Thyroid gland (tissue), 4 donors: ENCODE measurements at regions not wholly inside any gene's neighbourhood (a gene's known extent, or its start where the extent isn't known, plus 50 kb on each side); places are given as distances from the start of the nearest gene placed in this dataset.

ENCODE experiments used
- POLR2A ChIP-seq, 2 donors: fragments of 450-650 bp; IDR thresholded peaks; one replicate each; pipeline ENCODE4 v1.6.1; 2017; ENCODE audit warnings: antibody characterized with exemption in 2 of 2, mild to moderate bottlenecking in 2 of 2, moderate library complexity in 1 of 2
- TF ChIP-seq, protein P1 (sequence below), 6 experiments: fragments of 200-600 bp in 3 of 6; fragments of 450-650 bp in 3 of 6; sonication (generic) in 3 of 6; IDR thresholded peaks; one replicate each; pipeline ENCODE4 v1.5.1; 2016 to 2019; ENCODE audit warnings: antibody characterized with exemption in 6 of 6, mild to moderate bottlenecking in 2 of 6, inconsistent platforms in 1 of 6, moderate library complexity in 1 of 6

DNA sequence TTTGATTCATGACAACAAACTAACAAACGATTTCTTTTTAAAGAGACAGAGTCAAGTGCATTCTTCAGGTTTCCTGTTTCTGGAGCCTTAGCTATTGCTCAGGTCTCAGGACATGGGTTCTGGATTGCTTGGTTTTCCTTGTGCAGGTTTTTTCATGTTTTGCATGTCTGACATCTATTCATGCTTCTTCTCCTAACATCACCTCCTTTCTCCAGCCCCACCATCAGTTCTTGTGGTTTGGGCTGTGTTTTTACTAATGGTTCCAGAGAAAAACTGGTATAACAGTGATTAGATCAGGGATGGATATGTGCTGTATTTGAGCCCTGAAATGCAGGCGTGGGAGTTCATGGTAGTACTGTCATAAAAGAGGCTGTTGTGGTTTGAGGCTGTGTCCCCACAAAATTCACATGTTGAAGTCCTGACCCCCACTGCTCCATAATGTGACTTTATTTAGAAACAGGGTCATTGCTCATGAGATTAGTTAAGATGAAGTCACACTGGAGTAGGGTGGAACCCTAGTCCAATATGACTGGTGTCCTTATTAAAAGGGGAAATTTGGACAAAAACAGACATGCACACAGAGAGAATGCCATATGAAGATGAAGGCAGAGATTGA, 67.9 kb downstream of the IRX6 start:
- TF ChIP-seq, protein P1, sequence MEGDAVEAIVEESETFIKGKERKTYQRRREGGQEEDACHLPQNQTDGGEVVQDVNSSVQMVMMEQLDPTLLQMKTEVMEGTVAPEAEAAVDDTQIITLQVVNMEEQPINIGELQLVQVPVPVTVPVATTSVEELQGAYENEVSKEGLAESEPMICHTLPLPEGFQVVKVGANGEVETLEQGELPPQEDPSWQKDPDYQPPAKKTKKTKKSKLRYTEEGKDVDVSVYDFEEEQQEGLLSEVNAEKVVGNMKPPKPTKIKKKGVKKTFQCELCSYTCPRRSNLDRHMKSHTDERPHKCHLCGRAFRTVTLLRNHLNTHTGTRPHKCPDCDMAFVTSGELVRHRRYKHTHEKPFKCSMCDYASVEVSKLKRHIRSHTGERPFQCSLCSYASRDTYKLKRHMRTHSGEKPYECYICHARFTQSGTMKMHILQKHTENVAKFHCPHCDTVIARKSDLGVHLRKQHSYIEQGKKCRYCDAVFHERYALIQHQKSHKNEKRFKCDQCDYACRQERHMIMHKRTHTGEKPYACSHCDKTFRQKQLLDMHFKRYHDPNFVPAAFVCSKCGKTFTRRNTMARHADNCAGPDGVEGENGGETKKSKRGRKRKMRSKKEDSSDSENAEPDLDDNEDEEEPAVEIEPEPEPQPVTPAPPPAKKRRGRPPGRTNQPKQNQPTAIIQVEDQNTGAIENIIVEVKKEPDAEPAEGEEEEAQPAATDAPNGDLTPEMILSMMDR (IDR thresholded peaks at IDR 0.05), result no peak
- TF ChIP-seq POLR2A (IDR thresholded peaks at IDR 0.05), result no peak
